ENCODE measurements at regions not wholly inside any gene's neighbourhood (a gene's known extent, or its start where the extent isn't known, plus 50 kb on each side); places are given as distances from the start of the nearest gene placed in this dataset.

DNA sequence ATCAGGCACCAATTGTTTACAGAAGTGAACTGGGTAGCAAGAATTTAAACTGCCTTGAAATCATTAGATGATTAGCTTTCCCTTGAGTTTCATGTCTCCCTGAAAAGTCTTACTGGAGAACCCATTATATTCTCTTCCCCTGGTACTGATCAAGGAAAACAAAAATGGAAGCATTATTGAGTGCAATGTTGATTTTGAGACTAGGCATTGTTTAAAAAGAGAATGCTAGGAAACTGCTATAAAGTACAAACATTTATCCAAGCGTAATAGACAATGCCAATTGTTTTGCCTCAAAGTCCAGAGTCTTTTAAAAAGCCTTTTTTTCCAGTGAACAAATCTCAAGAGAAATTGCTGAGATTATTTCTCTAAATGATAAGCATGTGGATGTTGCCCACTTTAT, 197.0 kb downstream of the CCER1 start:
- TF ChIP-seq TAF1 (IDR thresholded peaks at IDR 0.05; ENCODE audit: borderline replicate concordance, low read depth, low read length) (no peak), POLR2A (IDR thresholded peaks at IDR 0.05; ENCODE audit: low read depth, low read length) (no peak), POLR2AphosphoS5 (IDR thresholded peaks at IDR 0.05; ENCODE audit: low read depth, low read length) (no peak)
